Fibroblast of skin of right biceps (primary cell): ENCODE measurements at regions not wholly inside any gene's neighbourhood (a gene's known extent, or its start where the extent isn't known, plus 50 kb on each side); places are given as distances from the start of the nearest gene placed in this dataset.

ENCODE experiments used
- DNase-seq: peaks from one replicate; pipeline ENCODE4 v3.0.0-alpha.2; 2013

DNA sequence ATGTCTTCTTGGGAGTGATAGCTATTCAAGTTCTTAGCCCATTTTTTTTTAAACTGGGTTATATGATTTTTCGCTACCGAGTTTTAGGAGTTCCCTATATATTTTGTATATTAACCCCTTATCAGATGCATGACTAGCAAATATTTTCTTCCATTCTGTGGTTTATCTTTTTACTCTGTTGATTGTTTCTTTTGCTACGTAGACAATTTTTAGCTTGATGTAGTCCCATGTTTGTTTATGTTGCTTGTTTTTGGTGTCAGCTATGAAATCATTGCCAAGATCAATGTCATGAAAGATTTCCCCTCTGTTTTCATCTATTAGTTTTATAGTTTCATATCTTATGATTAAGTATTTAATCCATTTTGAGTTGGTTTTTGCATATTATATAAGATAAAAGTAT is 480.5 kb downstream of the CDH11 start:
- DNase-seq = no peak

GRCh38 chr16:64638766-64639165 is 483.1 kb downstream of the CDH11 start:
- no peak for DNase-seq

DNA sequence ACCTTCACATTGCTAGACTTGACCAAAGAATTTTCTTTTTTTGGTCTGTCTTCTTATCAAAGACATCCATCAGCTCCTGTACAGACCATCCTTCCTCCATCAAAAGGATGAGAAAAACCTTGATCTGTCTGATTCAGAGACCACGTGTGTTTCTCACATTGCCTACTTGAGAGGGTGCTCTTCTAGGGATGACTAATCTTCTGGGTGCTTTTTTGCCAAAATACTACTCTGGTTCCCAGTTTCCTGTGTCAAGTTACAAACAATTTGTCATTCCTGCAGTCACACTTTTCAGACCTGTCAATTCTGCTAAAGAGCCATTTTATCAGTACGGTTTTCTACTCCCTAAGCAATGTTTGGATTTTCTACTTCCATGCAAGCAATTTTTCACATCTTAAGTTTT is 492.2 kb downstream of the CDH11 start:
- DNase-seq = peak; percentile 71

DNA sequence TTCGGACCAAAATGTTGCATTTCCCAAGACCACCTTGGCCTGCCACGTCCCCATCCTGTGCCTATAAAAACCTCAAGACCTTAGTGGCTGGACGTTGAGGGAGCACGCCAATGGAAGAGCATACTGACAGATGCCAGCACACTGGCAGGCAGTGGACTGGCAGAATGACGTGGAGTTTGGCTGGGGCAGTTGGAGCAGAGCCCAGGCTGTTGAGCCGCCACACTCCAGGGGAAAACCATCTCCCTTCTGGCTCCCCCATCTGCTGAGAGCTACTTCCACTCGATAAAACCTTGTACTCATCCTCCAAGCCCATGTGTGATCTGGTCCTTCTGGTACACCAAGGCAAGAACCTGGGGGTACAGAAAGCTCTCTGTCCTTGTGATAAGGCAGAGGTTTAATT is 494.1 kb downstream of the CDH11 start:
- DNase-seq = no peak

- no peak for DNase-seq
These were observed 494.6 kb downstream of the CDH11 start for GRCh38 chr16:64627288-64627687.

DNA sequence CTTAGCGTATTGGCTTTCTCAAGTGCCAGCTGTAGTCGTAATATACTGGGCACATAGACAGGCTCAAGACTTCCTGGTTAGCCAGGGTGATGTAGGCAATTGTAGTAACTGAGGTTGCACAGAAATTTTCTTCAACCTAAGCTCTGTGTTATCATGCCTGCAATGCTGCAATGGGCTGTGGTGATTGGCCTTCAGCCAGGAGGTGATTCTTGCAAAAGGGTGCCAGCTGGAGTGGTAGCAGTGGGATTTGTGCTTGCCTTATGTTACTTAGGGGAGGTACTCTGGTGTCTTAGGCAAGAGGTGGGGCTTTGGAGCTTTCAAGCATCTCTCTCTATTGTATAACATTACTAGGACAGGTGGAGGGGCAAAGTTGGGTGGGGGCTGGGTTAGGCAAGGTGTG is 495.1 kb downstream of the CDH11 start:
- no peak for DNase-seq

- peak; percentile 33 for DNase-seq
These were observed 500.2 kb downstream of the CDH11 start for GRCh38 chr16:64621616-64622015.

- DNase-seq = peak; percentile 18
These were observed 503.9 kb downstream of the CDH11 start for GRCh38 chr16:64617836-64618476.

- DNase-seq = peak; percentile 21
These were observed 506.1 kb downstream of the CDH11 start for GRCh38 chr16:64615630-64616280.

DNA sequence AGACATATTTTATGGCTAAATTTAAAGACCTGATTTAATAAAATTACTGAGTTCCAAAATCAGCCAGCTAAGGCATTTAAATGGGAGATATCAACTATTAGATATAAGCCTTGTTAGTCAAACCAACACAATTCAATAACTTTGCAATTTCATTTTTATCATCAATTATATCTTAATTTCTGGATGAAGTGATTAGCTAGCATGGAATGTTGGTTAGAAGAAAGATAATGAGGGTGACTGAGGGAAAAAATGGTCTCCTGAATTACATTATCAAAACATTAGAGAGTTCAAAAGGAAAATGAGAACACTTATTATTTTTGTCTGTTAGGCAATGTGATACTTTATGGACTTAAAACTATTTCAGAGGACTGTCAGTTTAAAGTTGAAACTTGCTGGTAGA is 525.7 kb downstream of the CDH11 start:
- DNase-seq = no peak

GRCh38 chr16:64590513-64590912 is 531.4 kb downstream of the CDH11 start:
- DNase-seq = peak; percentile 64

DNA sequence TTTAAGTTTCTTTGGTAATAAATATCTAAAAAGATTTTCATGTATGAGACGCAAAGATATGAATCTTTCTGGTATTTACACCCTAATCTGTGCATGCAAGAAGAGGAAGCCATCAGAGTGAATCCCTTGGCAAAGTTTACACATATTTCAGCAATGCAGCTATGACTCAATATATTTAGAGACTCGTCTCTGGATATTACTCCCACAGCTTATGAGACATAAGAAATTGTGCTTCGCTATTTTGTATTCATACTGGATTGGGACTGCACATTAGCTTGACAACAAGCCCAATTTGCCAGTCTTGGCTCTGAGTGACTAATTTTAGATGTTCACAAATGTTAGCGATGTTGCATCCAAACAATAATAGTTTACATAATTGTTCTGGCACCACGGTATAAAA is 532.0 kb downstream of the CDH11 start:
- DNase-seq = peak; percentile 88

GRCh38 chr16:64586781-64587180 is 535.1 kb downstream of the CDH11 start:
- DNase-seq = no peak

- no peak for DNase-seq
These were observed 536.5 kb downstream of the CDH11 start for GRCh38 chr16:64585367-64585766.

GRCh38 chr16:64580558-64580957 is 541.3 kb downstream of the CDH11 start:
- no peak for DNase-seq

DNA sequence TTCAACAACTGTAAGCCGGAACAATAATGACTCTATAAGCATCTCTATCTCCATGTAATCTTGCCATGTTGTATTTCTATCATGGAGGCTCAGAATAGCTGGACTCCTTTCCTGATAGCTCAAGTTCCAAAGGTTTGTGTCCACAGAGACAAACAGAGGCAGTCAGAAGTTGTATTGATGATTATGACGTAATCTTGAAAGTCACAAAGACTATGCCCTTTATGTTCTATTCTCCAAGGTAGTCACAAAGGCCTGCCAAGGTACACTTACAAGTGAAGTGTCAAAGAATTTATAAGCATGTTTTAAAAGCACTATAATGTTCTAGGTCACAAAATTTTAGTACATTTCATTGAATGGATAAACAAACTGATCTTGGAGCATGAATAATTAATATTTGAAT is 542.2 kb downstream of the CDH11 start:
- no peak for DNase-seq

GRCh38 chr16:64545768-64546167 is 576.1 kb downstream of the CDH11 start:
- peak; percentile 20 for DNase-seq

DNA sequence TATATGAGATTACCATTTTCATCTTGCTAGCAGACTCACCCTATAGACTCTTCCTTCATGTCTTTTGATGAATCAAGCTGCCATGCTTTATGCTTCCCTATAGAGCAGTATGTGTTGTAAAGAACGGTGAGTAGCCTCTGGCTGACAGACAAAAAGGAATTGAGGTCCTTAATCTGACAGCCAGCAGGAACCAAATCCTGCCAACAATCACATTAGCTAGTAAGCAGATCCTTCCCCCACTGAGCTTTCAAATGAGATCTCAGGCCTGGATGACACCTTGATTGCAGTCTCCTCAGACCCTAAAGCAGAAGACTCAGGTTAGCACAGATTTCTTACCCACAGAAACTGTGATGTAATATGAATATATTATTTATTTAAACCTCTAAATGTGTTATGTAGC is 577.0 kb downstream of the CDH11 start:
- DNase-seq = no peak

GRCh38 chr16:64543441-64543840 is 578.4 kb downstream of the CDH11 start:
- peak; percentile 28 for DNase-seq

DNA sequence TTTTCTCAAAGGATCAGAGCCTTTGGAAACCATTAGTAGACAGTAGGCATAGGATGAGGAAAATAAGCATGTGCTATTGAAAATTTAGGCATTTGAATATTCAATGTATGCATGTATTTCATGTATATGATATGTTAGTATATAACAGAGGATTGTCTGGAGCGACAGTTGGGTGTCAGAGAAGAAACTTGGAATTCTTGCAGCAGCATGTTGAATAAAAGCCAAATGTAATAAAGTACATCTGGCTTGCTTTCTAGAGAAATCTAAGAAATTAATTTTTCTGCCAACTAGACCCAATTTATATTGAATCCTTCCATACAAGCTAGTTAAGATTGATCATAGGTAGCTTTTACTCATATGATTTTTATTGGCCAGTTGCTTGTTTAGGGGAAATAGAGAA is 578.8 kb downstream of the CDH11 start:
- no peak for DNase-seq

DNA sequence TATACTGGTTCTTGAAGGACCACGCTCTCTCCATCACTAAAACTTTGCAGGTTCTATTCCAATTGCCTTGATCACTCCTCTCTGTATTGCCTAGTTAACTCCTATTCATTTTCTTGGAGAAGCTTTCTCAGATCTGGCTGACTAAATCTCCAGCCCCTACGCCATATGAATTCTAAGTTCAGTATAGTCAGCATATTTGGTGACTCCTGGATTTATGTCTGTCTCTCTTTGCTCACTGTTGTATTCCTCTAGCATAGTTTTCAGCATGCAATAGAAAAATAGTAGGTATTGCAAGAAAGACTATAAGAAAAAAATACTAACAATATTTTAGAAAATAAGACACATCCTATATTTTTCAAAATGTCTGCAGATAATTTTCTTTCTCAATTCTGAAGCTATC is 579.7 kb downstream of the CDH11 start:
- no peak for DNase-seq

DNA sequence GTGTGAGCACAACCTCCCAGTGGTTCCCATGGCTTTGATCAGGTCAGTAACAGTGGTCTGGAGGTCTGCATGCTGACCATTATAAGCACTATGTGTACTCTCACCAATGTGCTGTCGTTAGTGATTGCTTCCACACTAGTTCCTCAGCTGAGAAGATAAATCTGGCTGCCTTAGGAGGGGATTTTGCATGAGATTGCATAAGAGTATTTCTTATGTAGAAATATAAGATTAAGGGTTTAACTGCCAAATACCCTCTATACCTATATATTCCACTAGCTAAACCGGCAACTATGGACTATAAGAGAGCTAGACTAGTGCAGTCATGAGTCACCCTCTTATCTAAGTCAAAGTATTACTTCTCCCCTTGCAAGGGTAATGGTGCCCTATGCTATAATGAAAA is 580.2 kb downstream of the CDH11 start:
- DNase-seq = no peak

DNA sequence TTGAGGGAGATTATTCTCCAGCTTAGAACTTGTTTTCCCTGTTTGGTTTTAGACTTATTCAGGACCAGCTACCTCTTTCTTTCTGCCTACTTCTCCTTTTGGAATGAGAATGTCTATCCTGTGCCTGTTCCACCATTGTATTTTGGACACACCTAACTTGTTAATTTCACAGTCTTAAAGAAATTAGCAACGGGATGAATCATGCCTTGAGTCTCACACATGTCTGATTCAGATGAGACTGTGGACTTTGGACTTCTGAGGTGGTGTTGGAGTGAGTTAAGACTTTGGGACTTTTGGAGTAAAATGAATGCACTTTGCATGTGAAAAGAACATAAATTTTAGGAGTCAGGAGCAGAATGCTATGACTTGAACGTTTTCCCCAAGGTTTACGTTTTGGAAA is 581.4 kb downstream of the CDH11 start:
- DNase-seq = no peak

DNA sequence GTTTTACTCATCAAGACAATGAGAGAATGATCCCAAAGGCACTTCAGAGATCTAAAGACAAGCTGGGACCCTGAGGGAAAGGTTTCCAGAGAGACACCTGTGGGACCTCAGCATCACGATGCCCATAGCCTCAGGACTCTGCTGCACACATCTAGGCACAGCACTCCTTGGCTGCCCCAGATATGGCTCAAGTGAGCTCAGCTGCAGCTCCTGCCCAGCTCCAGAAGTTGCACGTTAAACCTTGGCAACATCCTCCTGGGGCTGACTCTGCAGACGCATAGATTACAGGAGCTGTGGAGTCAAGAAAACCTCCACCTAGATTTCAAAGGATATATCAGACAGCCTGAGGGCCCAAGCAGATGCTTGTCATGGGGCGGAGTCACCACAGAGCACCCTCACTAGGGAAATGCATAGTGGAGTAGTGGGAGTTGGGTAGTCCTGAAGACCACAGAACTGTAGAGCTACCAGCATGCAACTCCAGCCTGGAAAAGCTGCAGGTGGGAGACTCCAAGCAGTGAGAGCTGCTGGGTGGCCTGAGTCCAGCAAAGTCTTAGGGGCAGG is 582.0 kb downstream of the CDH11 start:
- DNase-seq = no peak
